GM12873 (cell line): ENCODE measurements at regions not wholly inside any gene's neighbourhood (a gene's known extent, or its start where the extent isn't known, plus 50 kb on each side); places are given as distances from the start of the nearest gene placed in this dataset.

Experiments used
- CTCF ChIP-seq: IDR thresholded peaks from 2 replicates; pipeline ENCODE4 v1.5.1; 2012; ENCODE audit warnings: low read depth, mild to moderate bottlenecking, moderate library complexity, low read length, control low read depth; ENCODE audit not compliant: insufficient read depth; ENCODE audit errors: missing control alignments

GRCh38 chr6:16985513-16986284 is 116.2 kb upstream of the STMND1 start:
- no peak for TF ChIP-seq CTCF

GRCh38 chr6:16982807-16983206 is 119.0 kb upstream of the STMND1 start:
- no peak for TF ChIP-seq CTCF

GRCh38 chr6:16979677-16980370 is 122.0 kb upstream of the STMND1 start:
- no peak for TF ChIP-seq CTCF

GRCh38 chr6:16978686-16979085 is 123.2 kb upstream of the STMND1 start:
- TF ChIP-seq CTCF = no peak

GRCh38 chr6:16976385-16977183 is 125.3 kb upstream of the STMND1 start:
- TF ChIP-seq CTCF = no peak

- TF ChIP-seq CTCF = no peak
Measured at GRCh38 chr6:16974704-16975359, 127.0 kb upstream of the STMND1 start.

- TF ChIP-seq CTCF = no peak
Measured at GRCh38 chr6:16974387-16974673, 127.5 kb upstream of the STMND1 start.
